NCI-H187 (cell line): ENCODE measurements at regions not wholly inside any gene's neighbourhood (a gene's known extent, or its start where the extent isn't known, plus 50 kb on each side); places are given as distances from the start of the nearest gene placed in this dataset.

Source experiments
- DNase-seq, 2 experiments: peaks; one replicate each; lab custom pipeline; 2025; lab: John Stamatoyannopoulos, UW

DNA sequence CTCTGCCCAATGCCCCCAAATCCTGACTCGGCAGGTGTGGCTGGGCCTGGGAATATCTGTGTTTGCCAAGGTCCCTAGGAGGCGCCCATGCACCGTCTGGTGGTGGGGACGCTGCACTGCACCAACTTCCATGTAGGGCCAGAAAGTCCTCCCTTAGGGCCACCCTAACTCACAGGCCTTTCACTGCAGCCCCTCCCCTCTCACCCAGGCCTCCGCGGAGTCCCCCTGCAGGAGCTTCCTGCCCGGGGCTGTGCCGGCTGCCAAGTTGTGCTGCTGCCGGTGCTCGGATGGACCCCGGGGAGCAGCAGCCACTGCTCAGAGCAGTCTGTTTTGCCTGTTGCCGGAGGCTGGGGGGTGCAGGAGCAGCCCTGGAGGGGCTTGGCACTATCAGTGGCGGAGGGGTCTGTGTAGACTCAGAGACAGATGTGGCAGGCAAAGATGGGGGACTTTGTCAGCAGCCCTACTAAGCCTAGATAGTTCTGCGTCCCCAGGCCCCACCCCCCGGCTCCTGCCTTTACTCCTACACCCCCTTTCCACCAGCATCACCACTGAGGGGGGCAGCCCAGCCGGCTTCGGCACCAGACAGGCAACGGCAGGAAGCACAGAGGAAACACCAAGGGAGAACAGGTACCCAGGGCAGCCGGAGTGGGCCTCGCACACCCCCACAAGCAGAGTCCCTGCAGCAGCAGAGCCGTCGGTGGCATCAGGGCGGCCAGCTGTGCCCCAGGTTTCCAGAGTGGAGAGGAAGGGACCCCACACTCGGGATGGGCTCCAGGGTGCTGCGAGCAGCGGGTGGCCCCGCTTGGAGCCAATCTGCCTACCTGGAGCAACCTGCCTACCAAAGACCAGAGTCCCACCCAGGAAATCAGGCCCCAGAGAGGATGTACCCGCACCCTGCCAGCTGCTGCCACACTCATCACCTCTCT, 124.3 kb downstream of the TRIM29 start:
- DNase-seq, result no peak

- DNase-seq, result no peak
These were observed 125.7 kb downstream of the TRIM29 start for GRCh38 chr11:120012245-120012644.

- DNase-seq, result no peak
These were observed 126.1 kb downstream of the TRIM29 start for GRCh38 chr11:120011836-120012235.

GRCh38 chr11:120010775-120011174, 127.1 kb downstream of the TRIM29 start:
- DNase-seq, result no peak

- no peak for DNase-seq
These were observed 128.0 kb downstream of the TRIM29 start for GRCh38 chr11:120009938-120010337.

DNA sequence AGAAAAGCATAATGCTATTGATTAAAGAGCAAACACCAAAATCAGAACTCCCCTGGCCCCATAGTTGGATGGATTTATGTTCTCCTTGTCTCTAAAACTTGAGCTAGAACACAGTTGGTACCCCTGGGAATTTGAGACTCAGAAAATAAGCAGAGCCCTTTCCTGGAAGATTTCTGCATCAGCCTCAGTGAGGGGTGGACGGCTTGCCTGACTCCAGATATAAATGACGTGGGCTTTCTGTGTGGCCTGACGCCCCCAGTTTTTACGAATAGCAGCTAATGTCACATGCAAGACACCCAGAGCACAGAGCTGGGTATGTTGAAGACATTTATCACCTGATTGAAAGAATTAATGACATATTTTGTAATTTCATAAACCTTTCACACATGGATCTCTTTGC, 130.8 kb downstream of the TRIM29 start:
- DNase-seq, result no peak

GRCh38 chr11:120004723-120005122, 133.2 kb downstream of the TRIM29 start:
- DNase-seq, result no peak

DNA sequence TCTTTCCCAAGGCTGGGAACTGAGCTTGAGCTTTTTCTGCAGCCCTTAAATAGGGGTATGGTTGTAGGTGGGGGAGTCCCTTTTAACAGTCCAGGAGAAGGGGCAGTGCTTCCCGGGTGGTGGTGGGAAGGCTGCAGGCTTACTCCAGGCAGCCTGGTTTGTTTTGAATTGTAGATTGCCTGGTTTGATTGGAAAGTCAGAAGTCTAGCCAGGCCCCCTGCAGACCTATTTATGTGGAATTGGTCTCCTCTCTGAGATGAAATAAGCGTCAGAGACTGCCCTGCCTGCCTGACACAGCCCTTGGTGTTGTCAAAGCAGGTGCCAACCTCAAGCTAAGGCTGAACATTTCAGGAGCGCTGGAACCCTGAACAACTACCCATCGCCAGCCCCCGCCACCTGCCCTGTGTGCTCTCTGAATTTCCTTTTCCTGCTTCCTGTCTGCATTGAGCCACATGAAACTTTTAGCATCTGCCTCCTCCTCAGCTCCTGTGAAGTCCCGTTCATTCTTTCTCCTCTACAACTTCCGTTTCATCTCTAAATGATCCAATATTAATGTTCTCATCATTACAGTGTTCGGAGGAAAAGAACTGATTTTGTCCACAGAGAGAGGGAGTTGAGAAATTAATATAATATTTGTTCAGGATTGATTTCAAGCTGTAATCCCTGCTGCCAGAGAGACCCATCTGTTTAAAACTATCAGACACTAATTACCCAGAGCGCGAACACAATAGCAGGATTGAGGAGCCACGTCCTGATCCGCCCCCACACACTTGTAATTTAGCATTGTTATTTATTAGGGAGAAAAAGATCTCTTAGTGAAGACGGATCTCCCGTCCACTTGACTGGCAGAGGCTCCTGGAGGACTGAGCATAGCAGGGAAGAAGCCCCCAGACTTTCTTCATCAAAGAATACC, 136.5 kb downstream of the TRIM29 start:
- DNase-seq, result no peak

- no peak for DNase-seq
These were observed 138.7 kb downstream of the TRIM29 start for GRCh38 chr11:119999220-119999619.

- DNase-seq, result no peak
These were observed 141.4 kb downstream of the TRIM29 start for GRCh38 chr11:119996556-119996955.

GRCh38 chr11:119995730-119996491, 142.0 kb downstream of the TRIM29 start:
- no peak for DNase-seq

DNA sequence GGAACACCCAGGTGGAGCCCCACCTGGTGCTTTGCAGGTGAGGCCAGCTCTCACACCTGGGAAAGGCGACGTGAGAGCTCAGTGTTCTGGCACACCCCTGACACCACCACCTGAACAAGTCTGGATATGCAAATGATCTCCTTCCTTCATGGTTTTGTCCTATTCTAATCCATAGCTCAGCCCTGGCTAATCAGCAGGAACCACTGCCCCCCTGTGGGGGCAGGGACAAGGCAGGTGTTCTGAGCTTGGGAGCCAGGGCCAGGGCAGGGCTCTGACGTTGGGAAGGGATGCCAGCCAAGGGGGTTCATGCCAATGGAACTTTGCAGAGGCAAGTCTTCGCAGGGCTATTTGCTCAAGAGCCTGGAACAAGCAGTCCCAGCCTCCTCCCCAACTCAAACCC, 144.2 kb downstream of the TRIM29 start:
- DNase-seq, result peak in 1 of 2 experiments; percentile 27

DNA sequence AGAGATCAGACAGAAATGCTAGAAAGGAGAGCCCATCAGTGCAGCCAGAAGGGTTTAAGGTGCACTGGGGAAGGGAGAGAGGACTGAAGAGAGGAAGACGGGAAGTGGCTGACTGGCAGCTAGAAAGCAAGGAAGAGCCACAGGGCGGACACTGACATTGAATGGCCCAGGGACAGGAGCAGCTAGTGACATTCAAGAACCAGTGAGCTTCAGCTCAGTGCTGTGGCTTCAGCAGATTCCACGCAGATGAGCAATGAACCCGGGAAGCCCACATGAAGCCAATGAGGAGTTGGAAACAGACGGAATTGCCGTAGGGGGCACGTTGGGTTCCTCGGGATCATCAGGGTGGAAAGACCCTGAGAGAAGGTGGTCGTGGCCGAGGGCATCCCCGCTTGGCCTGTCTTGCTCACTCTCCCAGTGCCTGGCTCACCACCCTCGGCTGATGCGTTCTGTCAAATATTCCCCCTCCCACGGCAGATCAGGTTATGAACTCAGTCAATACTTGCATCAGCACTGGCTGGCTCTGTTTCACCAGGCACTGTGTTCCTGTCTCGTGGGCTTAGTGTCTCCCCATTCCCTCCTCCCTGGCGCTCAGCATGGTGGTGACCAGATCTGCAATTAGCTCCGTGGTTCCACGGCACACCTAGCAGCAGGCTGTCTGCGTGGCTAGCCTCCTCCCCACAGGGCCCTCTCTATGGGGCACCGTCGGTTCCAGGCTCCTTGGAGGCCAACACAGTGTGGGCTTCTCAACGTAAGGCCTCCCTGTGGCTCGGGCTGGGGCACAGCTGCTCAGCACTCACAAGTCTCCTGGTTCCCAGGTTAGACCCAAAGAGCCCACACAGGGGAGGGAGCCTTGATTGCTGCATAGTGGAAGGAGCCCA, 145.5 kb downstream of the TRIM29 start:
- no peak for DNase-seq

- no peak for DNase-seq
These were observed 146.2 kb downstream of the TRIM29 start for GRCh38 chr11:119991669-119992068.

GRCh38 chr11:119991022-119991404, 146.9 kb downstream of the TRIM29 start:
- DNase-seq, result no peak

DNA sequence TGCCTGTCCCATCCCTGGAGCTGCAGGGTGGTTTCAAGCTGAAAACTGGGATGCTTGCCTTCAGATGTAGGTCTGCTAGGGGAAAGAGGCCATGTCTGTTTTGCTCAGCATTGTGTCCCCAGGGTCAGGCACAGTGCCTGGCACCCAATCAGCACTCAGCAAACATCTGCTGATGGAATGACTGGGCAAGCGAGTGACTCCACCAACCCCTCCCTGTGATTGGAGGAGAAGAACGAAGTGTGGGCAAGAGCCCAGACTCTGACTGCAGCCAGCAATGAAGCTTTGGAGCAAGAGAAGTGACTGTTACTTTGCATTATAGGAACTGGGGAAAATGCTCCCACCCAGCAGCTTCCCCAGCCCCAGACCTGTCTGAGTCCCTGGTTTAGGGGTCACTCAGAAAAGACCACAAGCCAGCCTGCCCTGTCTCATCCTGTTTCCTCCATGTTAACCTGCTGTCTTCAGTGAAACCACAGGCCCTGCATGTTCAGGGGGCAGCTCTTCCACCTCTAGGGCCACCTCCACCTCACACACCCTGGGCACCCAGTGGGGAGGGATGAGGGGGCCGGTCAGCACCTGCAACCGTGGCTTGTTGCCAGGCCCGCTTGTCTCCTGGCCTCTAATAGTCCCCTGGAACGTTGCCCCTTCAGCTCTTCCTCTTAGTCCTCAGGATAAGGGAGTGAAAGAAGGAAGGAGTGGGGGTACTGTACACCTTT, 147.4 kb downstream of the TRIM29 start:
- DNase-seq, result no peak

DNA sequence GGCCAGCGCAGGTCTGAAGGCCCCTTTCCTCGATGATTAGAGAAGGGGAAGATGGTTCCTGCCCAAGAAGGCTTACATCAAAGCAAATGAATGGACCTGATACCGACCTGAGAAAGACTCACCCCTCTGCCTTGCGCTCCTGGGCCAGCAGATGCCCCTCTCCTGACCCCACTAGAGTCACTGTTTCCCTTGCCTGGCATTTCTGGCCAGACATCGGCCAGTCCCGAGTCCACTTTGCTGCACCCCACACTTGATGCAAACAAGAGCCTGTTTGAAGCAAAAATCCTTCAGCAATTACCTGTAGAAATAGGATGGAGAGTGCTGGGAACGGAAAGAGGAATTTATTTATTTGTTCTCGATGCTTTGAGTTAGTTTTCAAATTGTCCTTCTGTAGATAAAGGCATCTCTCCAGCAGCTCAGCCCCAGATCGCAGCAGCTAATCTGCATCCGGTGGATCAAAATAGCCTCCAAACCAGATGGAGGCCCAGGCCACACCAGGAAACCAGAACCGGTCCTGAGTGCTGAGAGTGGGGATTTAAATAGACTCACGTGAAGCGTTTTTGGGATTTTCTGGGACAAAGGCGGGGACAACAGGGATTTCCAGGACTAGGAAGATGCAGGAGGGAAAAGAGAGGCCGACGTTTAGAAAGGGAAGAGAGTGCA, 148.6 kb downstream of the TRIM29 start:
- no peak for DNase-seq

- no peak for DNase-seq
These were observed 152.4 kb downstream of the TRIM29 start for GRCh38 chr11:119985551-119985950.

DNA sequence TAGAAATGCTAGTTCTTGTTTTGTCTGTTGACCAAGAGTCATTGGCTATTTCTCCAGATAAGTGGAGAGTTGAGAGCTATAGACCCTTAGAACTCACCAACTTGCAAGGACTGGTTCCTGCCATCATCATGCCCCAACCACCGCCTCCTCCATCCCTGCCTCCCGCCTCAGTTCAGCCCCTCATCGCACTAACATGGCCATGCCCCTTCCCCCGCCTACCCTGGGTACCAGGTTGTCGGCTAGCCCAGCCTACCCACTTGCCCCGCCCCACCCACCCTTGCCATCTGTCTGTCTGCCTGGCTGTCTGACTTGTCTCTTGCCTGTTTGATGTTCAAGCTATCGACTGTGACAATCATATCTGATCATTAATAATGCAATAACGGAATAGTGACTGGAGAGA, 154.1 kb downstream of the TRIM29 start:
- DNase-seq, result no peak

DNA sequence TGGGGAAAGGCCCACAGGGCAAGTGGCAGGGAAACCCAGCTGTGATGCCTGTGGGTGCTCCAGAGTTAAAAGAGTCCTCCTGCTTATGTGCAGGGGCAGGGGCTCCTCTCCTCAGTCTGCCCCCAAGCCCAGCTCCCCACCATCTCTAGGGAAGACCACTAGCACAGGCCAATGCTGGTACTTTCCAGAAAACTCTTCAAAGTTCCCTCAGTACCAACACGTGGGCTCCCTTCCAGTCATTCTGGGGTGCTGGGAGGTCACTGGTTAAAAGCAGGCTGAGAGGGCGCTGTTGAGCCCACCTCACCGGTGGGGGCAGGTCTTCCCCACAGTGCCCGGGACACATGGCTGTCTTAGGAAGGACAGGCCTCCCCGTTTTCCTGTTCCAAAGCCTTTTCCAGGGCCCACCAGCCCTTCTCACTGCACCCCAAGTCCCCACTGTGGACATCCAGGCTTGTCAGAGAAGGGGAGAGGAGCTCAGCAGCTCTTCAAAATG, 154.6 kb downstream of the TRIM29 start:
- no peak for DNase-seq
